HEK293T (cell line): ENCODE measurements at regions not wholly inside any gene's neighbourhood (a gene's known extent, or its start where the extent isn't known, plus 50 kb on each side); places are given as distances from the start of the nearest gene placed in this dataset.
"Not testable (repeated sequence)": the region's sequence is repeated elsewhere in the genome, so short reads cannot be mapped to it uniquely, and the experiment has no call there.

Experiments used
- CTCF ChIA-PET: fragments of 350-600 bp; formaldehyde crosslinking; extraction: SDS; loops from one replicate; lab custom pipeline; 2021; ENCODE audit warnings: antibody characterized with exemption, inconsistent platforms; lab: Yijun Ruan, JAX
- POLR2A ChIA-PET: fragments of 350-600 bp; formaldehyde crosslinking; extraction: SDS; loops from one replicate; lab custom pipeline; 2020; ENCODE audit warnings: antibody characterized with exemption, inconsistent platforms; lab: Yijun Ruan, JAX
- DNase-seq: peaks from one replicate; pipeline ENCODE4 v3.0.0; 2012; ENCODE audit warnings: mixed read lengths; ENCODE audit errors: extremely low spot score
- ARNT ChIP-seq: fragments of 450-650 bp; IDR thresholded peaks from 2 replicates; pipeline ENCODE4 v1.6.1; 2017; ENCODE audit warnings: mild to moderate bottlenecking
- BHLHE40 ChIP-seq: fragments of 450-650 bp; IDR thresholded peaks from 2 replicates; pipeline ENCODE4 v1.6.1; 2016; ENCODE audit warnings: mild to moderate bottlenecking, moderate library complexity, borderline replicate concordance
- CTBP1 ChIP-seq: fragments of 450-650 bp; IDR thresholded peaks from 2 replicates; pipeline ENCODE4 v1.6.1; 2016; ENCODE audit warnings: borderline replicate concordance
- ELF4 ChIP-seq: fragments of 450-650 bp; IDR thresholded peaks from 2 replicates; pipeline ENCODE4 v1.6.1; 2017; ENCODE audit warnings: antibody characterized with exemption
- FOXA1 ChIP-seq: fragments of 450-650 bp; IDR thresholded peaks from 2 replicates; pipeline ENCODE4 v1.6.1; 2016; ENCODE audit warnings: mild to moderate bottlenecking
- FOXK2 ChIP-seq: fragments of 450-650 bp; IDR thresholded peaks from 2 replicates; pipeline ENCODE4 v1.6.1; 2016; ENCODE audit warnings: mild to moderate bottlenecking
- FOXM1 ChIP-seq: fragments of 450-650 bp; IDR thresholded peaks from 2 replicates; pipeline ENCODE4 v1.6.1; 2017; ENCODE audit warnings: mild to moderate bottlenecking, borderline replicate concordance
- HDGF ChIP-seq: fragments of 450-650 bp; IDR thresholded peaks from 2 replicates; pipeline ENCODE4 v1.6.1; 2017; ENCODE audit warnings: antibody characterized with exemption, borderline replicate concordance
- L3MBTL2 ChIP-seq: fragments of 450-650 bp; conservative IDR thresholded peaks from 2 replicates; pipeline ENCODE4 v1.6.1; 2016; ENCODE audit warnings: mild to moderate bottlenecking
- LEF1 ChIP-seq: fragments of 450-650 bp; IDR thresholded peaks from 2 replicates; pipeline ENCODE4 v1.6.1; 2017; ENCODE audit warnings: mild to moderate bottlenecking, borderline replicate concordance
- NFRKB ChIP-seq: fragments of 450-650 bp; IDR thresholded peaks from 2 replicates; pipeline ENCODE4 v1.6.1; 2016; ENCODE audit warnings: mild to moderate bottlenecking, moderate library complexity
- PKNOX1 ChIP-seq: fragments of 450-650 bp; IDR thresholded peaks from 2 replicates; pipeline ENCODE4 v1.6.1; 2016
- SP1 ChIP-seq: fragments of 450-650 bp; IDR thresholded peaks from 2 replicates; pipeline ENCODE4 v1.6.1; 2017
- SUZ12 ChIP-seq: fragments of 450-650 bp; IDR thresholded peaks from 2 replicates; pipeline ENCODE4 v1.6.1; 2016; ENCODE audit warnings: mild to moderate bottlenecking
- TARDBP ChIP-seq: fragments of 450-650 bp; IDR thresholded peaks from 2 replicates; pipeline ENCODE4 v1.6.1; 2016
- ZNF384 ChIP-seq: fragments of 450-650 bp; IDR thresholded peaks from 2 replicates; pipeline ENCODE4 v1.6.1; 2016

GRCh38 chr9:108049026-108049607, 559.5 kb upstream of the KLF4 start:
- DNase-seq = peak; percentile 15
- TF ChIP-seq FOXM1 (no peak), PKNOX1 (peak; percentile 81)
- POLR2A ChIA-PET = no interaction called here
- CTCF ChIA-PET = interaction anchor here (0.6 to 0.7 kb wide), 2 partner anchors 223 to 714 kb away, joined by 4 to 5 read pairs; no protein-coding TSS in a partner anchor

DNA sequence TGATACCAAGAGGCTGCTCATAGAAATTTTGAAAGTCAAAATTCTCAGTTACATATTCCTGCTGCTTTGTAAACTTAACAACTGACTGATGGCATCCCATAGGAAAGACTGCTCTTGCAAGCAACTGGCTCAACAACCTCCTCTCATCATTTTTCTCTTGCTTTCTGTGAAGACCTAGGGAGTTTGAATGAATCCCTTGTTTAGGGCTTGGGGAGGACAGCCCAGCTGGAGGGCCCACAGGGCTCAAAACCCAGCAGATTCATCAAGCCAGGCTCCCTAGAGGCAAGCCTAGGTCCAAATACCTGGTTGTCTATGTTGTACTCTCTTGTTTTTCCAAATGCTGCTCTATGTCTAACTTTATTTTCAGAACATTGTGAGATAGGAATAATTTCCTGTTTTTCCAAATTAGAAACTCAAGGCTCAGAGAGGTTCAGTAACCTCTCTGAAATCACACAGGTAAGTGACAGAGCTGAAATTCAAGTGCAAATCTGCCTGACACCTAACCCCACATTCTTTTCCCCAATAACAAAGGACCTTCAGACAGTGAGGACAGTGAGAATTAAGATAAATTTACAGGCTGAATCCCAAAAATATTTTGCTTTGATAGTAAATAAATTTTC, 558.9 kb upstream of the KLF4 start:
- ChIA-PET CTCF (interaction anchor here (0.7 kb wide), 1 partner anchor 224 kb away, joined by 4 read pairs; no protein-coding TSS in a partner anchor), POLR2A (no interaction called here)
- TF ChIP-seq FOXA1 (no peak), TARDBP (no peak), BHLHE40 (no peak), HDGF (no peak), NFRKB (no peak), SP1 (no peak), SUZ12 (no peak), PKNOX1 (no peak), LEF1 (no peak), ELF4 (no peak), FOXM1 (no peak), L3MBTL2 (no peak), FOXK2 (no peak), ARNT (no peak), ZNF384 (no peak), CTBP1 (no peak)
- DNase-seq = no peak

DNA sequence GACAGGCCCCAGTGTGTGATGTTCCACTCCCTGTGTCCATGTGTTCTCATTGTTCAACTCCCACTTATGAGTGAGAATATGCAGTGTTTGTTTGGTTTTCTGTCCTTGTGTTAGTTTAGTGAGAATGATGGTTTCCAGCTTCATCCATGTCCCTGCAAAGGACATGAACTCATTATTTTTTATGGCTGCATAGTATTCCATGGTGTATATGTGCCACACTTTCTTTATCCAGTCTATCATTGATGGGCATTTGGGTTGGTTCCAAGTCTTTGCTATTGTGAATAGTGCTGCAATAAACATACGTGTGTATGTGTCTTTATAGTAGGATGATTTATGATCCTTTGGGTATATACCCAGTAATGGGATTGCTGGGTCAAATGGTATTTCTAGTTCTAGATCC, 558.2 kb upstream of the KLF4 start:
- CTCF ChIA-PET, POLR2A ChIA-PET, DNase-seq: not testable (repeated sequence)

DNA sequence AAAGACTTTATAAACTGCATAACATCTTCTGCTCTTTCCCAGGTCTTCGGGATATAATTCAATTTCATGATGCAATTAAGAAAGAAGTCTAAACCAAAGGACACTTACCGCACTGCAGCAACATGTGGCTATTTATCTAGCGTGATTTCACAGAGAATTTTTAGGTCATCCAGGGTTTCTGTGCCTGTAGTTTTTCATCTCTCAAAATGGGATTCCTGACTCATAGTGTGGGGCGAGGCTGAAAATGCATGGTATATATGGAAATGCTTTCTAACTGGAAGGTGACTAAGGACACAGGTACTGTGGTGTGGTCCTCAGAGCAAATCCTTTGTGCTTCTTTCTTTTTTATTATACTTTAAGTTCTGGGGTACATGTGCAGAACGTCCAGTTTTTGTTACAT, 557.7 kb upstream of the KLF4 start:
- DNase-seq = no peak
- CTCF ChIA-PET = no interaction called here
- POLR2A ChIA-PET = no interaction called here
- TF ChIP-seq L3MBTL2 (no peak), SUZ12 (no peak), FOXM1 (no peak), PKNOX1 (no peak), ZNF384 (no peak), CTBP1 (no peak), SP1 (no peak), FOXA1 (no peak), ELF4 (no peak), TARDBP (no peak), FOXK2 (no peak), LEF1 (no peak), NFRKB (no peak), ARNT (no peak), HDGF (no peak), BHLHE40 (no peak)

GRCh38 chr9:108045851-108046250, 556.3 kb upstream of the KLF4 start:
- ChIA-PET CTCF (no interaction called here), POLR2A (interaction anchor here (0.5 kb wide), 1 partner anchor 359 kb away, joined by 3 read pairs; no protein-coding TSS in a partner anchor)
- DNase-seq = no peak
- TF ChIP-seq NFRKB = no peak
- no peak for TF ChIP-seq SP1
- no peak for TF ChIP-seq SUZ12
- TF ChIP-seq FOXK2 = no peak

DNA sequence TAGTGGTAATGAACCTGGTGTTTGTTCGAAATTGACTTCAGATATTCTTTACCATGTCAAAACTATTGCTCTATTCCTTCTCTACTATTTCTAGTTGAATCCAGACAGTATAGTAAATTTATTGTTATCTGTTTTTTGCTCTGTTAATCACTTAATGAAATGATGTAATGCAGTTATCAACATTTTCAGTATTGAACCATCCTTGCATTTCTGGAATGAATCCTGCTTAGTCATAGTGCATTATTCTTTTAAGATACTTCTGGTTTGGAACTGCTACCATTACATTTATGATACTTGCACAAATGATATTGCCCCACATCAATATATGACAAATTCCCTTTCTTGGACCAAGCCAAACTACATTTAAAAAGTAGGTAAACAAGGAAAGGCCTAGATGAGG, 554.0 kb upstream of the KLF4 start:
- no peak for DNase-seq
- ChIA-PET CTCF (no interaction called here), POLR2A (no interaction called here)
- TF ChIP-seq ARNT (no peak), HDGF (no peak), SUZ12 (no peak), ZNF384 (no peak), TARDBP (no peak), PKNOX1 (no peak), NFRKB (no peak), FOXA1 (no peak), CTBP1 (no peak), LEF1 (no peak), L3MBTL2 (no peak), FOXM1 (no peak), SP1 (no peak), FOXK2 (no peak), BHLHE40 (no peak)
